Gastrocnemius medialis (tissue), 4 donors: ENCODE measurements at regions not wholly inside any gene's neighbourhood (a gene's known extent, or its start where the extent isn't known, plus 50 kb on each side); places are given as distances from the start of the nearest gene placed in this dataset.

ENCODE experiments used
- ATAC-seq, 2 donors: fragments of 150-250 bp; one replicate each; pipeline ENCODE4 v1.9.1; 2016
- DNase-seq, 2 donors: peaks; one replicate each; pipeline ENCODE4 v3.0.0-alpha.2; 2019
- H3K27ac ChIP-seq, 4 donors: fragments of 200-600 bp; sonication (generic); 1 replicate in 1 of 4; 2 replicates in 3 of 4; pipeline ENCODE4 v1.5.1; 2016 to 2018; ENCODE audit warnings: mild to moderate bottlenecking in 2 of 4, moderate library complexity in 1 of 4
- H3K27me3 ChIP-seq, 3 donors: fragments of 200-600 bp; sonication (generic) in 2 of 3; 1 replicate in 1 of 3; 2 replicates in 2 of 3; pipeline versions ENCODE4 v1.5.1 to v1.6.0; 2016 to 2019; ENCODE audit warnings: mild to moderate bottlenecking in 1 of 3, moderate library complexity in 1 of 3
- H3K36me3 ChIP-seq, 2 donors: fragments of 200-600 bp; sonication (generic) in 1 of 2; one replicate each; pipeline ENCODE4 v1.5.1; 2017 to 2018
- H3K4me1 ChIP-seq, 2 donors: fragments of 200-600 bp; sonication (generic) in 1 of 2; one replicate each; pipeline ENCODE4 v1.5.1; 2016 to 2017; ENCODE audit warnings: mild to moderate bottlenecking in 2 of 2
- H3K4me3 ChIP-seq, 4 donors: fragments of 200-600 bp; sonication (generic) in 3 of 4; 1 replicate in 1 of 4; 2 replicates in 3 of 4; pipeline ENCODE4 v1.5.1; 2016 to 2019; ENCODE audit warnings: mild to moderate bottlenecking in 2 of 4
- H3K9me3 ChIP-seq, 3 donors: fragments of 200-600 bp; sonication (generic) in 2 of 3; 1 replicate in 1 of 3; 2 replicates in 2 of 3; pipeline ENCODE4 v1.5.1; 2016 to 2019
- POLR2A ChIP-seq, 2 donors: fragments of 450-650 bp; IDR thresholded peaks; one replicate each; pipeline ENCODE4 v1.6.1; 2017; ENCODE audit warnings: antibody characterized with exemption in 2 of 2, mild to moderate bottlenecking in 2 of 2, moderate library complexity in 2 of 2
- in situ Hi-C, 4 donors: fragments of 200-750 bp; cut with MboI; loops; one replicate each; pipeline versions ENCODE4 v1.15.0 to v1.8.0; 2017; ENCODE audit warnings: low sequenced_read_pairs in 4 of 4
- intact Hi-C: fragments of 100-400 bp; cut with DNase I; formaldehyde crosslinking; loops from one replicate; pipeline ENCODE4 v1.15.1; 2023; ENCODE audit warnings: low total_unique reads
- TF ChIP-seq, protein P1 (sequence below), 5 experiments: fragments of 450-650 bp in 3 of 5; fragments of 200-600 bp in 2 of 5; sonication (generic) in 2 of 5; IDR thresholded peaks in 4 of 5; conservative IDR thresholded peaks in 1 of 5; 1 replicate in 4 of 5; 2 replicates in 1 of 5; pipeline ENCODE4 v1.5.1; 2016 to 2019; ENCODE audit warnings: antibody characterized with exemption in 5 of 5, mild to moderate bottlenecking in 3 of 5, moderate library complexity in 3 of 5

DNA sequence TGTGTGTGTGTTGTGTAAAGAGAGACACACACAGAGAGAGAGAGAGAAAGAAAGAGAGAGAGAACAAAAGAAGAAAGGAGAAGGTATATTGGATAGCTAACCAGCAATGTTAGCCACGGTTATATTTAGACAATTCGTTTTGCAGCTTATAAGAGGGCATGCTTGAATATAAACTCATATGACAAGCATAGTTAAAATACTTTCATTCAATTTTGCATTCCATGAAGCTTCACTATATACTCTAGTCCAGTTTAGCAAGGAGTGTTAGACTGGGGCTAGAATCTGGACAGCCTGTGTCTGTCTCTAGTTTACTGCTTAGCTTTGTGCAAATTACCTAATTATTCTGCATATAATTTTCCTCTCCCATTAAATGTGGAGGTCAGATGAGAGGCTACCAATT, 525.9 kb upstream of the ZFP42 start:
- ATAC-seq = no peak
- Histone ChIP-seq H3K27me3 (no peaks in the 10 kb centered on the region), H3K27ac (no peak overlapping the region), H3K4me1 (no peaks in the 10 kb centered on the region), H3K36me3 (no peaks in the 10 kb centered on the region), H3K4me3 (no peak overlapping the region), H3K9me3 (no peaks in the 10 kb centered on the region)
- intact Hi-C loops = no loop called here
- TF ChIP-seq, protein P1, sequence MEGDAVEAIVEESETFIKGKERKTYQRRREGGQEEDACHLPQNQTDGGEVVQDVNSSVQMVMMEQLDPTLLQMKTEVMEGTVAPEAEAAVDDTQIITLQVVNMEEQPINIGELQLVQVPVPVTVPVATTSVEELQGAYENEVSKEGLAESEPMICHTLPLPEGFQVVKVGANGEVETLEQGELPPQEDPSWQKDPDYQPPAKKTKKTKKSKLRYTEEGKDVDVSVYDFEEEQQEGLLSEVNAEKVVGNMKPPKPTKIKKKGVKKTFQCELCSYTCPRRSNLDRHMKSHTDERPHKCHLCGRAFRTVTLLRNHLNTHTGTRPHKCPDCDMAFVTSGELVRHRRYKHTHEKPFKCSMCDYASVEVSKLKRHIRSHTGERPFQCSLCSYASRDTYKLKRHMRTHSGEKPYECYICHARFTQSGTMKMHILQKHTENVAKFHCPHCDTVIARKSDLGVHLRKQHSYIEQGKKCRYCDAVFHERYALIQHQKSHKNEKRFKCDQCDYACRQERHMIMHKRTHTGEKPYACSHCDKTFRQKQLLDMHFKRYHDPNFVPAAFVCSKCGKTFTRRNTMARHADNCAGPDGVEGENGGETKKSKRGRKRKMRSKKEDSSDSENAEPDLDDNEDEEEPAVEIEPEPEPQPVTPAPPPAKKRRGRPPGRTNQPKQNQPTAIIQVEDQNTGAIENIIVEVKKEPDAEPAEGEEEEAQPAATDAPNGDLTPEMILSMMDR (IDR thresholded peaks at IDR 0.05 in 4 of 5, conservative IDR thresholded peaks at IDR 0.05 in 1 of 5) = no peak
- no peak for TF ChIP-seq POLR2A (IDR thresholded peaks at IDR 0.05)
- DNase-seq = no peak
- in situ Hi-C loops = no loop called here

DNA sequence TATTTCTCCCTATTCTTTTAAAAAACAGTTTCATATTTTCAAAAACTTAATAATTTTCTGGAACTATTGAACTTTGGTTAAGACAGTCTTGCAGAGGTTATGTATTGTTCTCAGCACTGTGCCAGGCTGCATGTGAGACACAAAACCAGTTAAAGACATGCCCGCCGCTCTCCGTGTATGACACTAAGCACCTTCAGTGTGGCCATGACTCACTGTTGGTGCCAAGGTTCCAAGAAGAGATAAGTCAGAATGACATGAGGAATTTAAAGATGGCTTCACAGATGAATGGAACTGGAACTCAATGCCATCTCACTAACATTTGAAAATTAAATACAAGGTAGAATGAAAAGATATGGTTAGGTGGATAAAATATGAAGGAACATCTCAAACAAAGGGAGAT, 525.5 kb upstream of the ZFP42 start:
- in situ Hi-C loops (no loop called here), intact Hi-C loops (no loop called here)
- TF ChIP-seq, protein P1 (IDR thresholded peaks at IDR 0.05 in 4 of 5, conservative IDR thresholded peaks at IDR 0.05 in 1 of 5) = no peak
- TF ChIP-seq POLR2A (IDR thresholded peaks at IDR 0.05) = no peak
- no peak for ATAC-seq
- Histone ChIP-seq H3K4me1 (no peaks in the 10 kb centered on the region), H3K9me3 (no peaks in the 10 kb centered on the region), H3K36me3 (no peaks in the 10 kb centered on the region), H3K27me3 (no peaks in the 10 kb centered on the region), H3K4me3 (no peak overlapping the region), H3K27ac (no peak overlapping the region)
- DNase-seq = no peak

DNA sequence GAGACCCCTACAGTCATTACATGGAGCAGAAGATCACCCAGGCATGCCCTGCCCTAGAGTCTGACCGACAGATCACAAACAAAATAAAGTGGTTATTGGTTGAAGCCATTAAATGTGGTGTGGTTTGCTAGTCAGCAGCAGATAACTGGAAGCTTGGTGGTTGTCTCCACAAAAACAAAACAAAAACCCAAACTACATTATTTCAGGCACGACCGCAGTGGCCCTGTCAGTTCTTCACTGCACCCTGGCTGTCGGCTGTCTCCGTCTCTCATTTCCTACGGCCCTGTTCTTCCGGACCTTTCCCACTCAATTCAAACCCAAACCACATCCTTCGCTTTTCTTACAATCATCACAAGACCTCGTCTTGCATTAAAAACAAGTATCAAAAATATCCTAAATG, 521.3 kb upstream of the ZFP42 start:
- in situ Hi-C loops = no loop called here
- no peaks in the 10 kb centered on the region for H3K27me3 ChIP-seq

DNA sequence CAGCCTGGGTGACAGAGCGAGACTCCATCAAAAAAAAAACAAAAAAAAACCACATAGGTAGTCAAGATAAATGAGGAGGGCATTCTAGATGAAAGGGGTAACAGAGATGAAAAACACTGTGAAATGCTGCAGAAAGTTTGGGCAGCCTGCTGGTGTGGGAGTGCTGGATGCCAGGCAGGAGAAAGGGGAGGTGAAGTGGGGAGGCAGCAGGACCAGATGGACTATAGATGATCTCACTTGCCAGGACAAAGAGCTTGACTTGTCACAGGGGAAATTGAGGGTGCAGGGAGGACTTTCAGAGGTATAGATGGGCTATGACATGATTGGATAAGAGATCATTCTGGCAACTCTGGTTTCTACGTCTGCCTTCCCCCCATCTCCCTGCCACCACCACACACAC, 519.7 kb upstream of the ZFP42 start:
- Histone ChIP-seq H3K4me3 (no peak overlapping the region), H3K27ac (no peak overlapping the region), H3K9me3 (no peaks in the 10 kb centered on the region), H3K27me3 (no peaks in the 10 kb centered on the region), H3K4me1 (peaks cover 0 to 4% of the 10 kb centered on the region in 2 donors), H3K36me3 (no peaks in the 10 kb centered on the region)
- in situ Hi-C loops (no loop called here), intact Hi-C loops (no loop called here)
- no peak for ATAC-seq
- DNase-seq = no peak
- TF ChIP-seq, protein P1 (IDR thresholded peaks at IDR 0.05 in 4 of 5, conservative IDR thresholded peaks at IDR 0.05 in 1 of 5) = no peak

More for the DNA sequence above, 521.3 kb upstream of the ZFP42 start:
- Histone ChIP-seq H3K9me3 (no peaks in the 10 kb centered on the region), H3K27ac (no peak overlapping the region), H3K36me3 (no peaks in the 10 kb centered on the region), H3K4me3 (no peak overlapping the region), H3K4me1 (no peaks in the 10 kb centered on the region)
- DNase-seq (no peak), ATAC-seq (no peak)
- intact Hi-C loops = no loop called here
- TF ChIP-seq, protein P1 (IDR thresholded peaks at IDR 0.05 in 4 of 5, conservative IDR thresholded peaks at IDR 0.05 in 1 of 5) = no peak
- TF ChIP-seq POLR2A (IDR thresholded peaks at IDR 0.05) = no peak

DNA sequence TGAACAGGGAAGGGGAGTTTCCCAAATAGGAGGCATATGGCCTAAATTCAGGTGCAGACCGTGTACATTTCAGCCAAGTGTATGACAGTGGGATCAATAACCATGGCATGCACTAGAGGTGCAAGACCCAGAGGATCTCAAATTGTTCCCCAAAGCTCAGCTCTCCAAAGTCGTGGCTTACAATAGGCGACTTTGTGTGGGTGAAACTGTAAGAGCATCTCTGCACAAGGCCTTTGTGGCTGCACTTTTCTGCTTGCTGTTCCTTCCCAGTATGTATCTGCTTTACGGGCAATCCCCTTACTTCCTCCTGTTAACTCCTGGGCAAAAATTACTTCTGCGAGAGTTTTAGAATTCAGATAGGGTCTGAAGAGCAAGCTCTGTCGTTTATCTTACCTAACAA, 518.3 kb upstream of the ZFP42 start:
- peaks cover 0 to 4% of the 10 kb centered on the region in 2 donors for H3K4me1 ChIP-seq
- no peak for DNase-seq
- no peaks in the 10 kb centered on the region for H3K9me3 ChIP-seq
- TF ChIP-seq, protein P1 (IDR thresholded peaks at IDR 0.05 in 4 of 5, conservative IDR thresholded peaks at IDR 0.05 in 1 of 5) = no peak
- TF ChIP-seq POLR2A (IDR thresholded peaks at IDR 0.05) = no peak
- no peak overlapping the region for H3K27ac ChIP-seq
- H3K36me3 ChIP-seq = no peaks in the 10 kb centered on the region
- H3K27me3 ChIP-seq = no peaks in the 10 kb centered on the region
- intact Hi-C loops = no loop called here
- ATAC-seq = no peak
- no peak overlapping the region for H3K4me3 ChIP-seq
- in situ Hi-C loops = no loop called here
